A673 (cell line): ENCODE measurements at regions not wholly inside any gene's neighbourhood (a gene's known extent, or its start where the extent isn't known, plus 50 kb on each side); places are given as distances from the start of the nearest gene placed in this dataset.

ENCODE experiments used
- EZH2 ChIP-seq: fragments of 200-600 bp; sonication (generic); IDR thresholded peaks from 2 replicates; pipeline ENCODE4 v1.6.1; 2017; ENCODE audit warnings: borderline replicate concordance, low read depth, mild to moderate bottlenecking, mixed read lengths, antibody characterized with exemption, low read length; ENCODE audit not compliant: poor library complexity, severe bottlenecking
- TF ChIP-seq, protein P1 (sequence below): fragments of 300-800, 200-600 bp; sonication (generic); conservative IDR thresholded peaks from 2 replicates; pipeline ENCODE4 v1.5.1; 2017; ENCODE audit warnings: low read depth, mild to moderate bottlenecking, antibody characterized with exemption, low read length, moderate library complexity, mixed read lengths

DNA sequence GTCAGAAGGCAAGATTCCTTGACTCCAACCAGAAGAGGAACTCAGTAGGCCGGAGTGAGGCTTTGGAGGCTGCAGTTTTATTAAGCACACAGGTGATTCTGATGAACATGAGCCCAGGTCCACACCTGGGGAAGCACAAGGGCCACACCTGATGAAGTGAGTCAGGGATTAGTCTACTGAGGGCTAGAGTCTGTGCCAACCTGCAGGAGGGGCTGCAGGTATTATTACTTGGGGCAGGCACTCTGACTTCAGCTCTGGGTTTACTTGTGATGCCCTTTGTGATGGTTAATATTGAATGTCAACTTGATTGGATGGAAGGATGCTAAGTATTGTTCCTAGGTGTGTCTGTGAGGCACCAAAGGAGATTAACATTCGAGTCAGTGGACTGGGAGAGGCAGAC is 75.2 kb upstream of the ZCCHC2 start:
- TF ChIP-seq, protein P1, sequence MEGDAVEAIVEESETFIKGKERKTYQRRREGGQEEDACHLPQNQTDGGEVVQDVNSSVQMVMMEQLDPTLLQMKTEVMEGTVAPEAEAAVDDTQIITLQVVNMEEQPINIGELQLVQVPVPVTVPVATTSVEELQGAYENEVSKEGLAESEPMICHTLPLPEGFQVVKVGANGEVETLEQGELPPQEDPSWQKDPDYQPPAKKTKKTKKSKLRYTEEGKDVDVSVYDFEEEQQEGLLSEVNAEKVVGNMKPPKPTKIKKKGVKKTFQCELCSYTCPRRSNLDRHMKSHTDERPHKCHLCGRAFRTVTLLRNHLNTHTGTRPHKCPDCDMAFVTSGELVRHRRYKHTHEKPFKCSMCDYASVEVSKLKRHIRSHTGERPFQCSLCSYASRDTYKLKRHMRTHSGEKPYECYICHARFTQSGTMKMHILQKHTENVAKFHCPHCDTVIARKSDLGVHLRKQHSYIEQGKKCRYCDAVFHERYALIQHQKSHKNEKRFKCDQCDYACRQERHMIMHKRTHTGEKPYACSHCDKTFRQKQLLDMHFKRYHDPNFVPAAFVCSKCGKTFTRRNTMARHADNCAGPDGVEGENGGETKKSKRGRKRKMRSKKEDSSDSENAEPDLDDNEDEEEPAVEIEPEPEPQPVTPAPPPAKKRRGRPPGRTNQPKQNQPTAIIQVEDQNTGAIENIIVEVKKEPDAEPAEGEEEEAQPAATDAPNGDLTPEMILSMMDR, result no peak
- no peak for TF ChIP-seq EZH2
